Suppressor macrophage treated with lipopolysaccharide for 4 hours (primary cell): ENCODE measurements at regions not wholly inside any gene's neighbourhood (a gene's known extent, or its start where the extent isn't known, plus 50 kb on each side); places are given as distances from the start of the nearest gene placed in this dataset.

Experiments
- DNase-seq: peaks from one replicate; pipeline ENCODE4 v3.0.0-alpha.2; 2020

- DNase-seq: no peak
These were observed 352.9 kb downstream of the CTTN start for GRCh38 chr11:70751142-70751734.

- DNase-seq: peak; percentile 76
These were observed 357.3 kb downstream of the CTTN start for GRCh38 chr11:70755410-70756158.

DNA sequence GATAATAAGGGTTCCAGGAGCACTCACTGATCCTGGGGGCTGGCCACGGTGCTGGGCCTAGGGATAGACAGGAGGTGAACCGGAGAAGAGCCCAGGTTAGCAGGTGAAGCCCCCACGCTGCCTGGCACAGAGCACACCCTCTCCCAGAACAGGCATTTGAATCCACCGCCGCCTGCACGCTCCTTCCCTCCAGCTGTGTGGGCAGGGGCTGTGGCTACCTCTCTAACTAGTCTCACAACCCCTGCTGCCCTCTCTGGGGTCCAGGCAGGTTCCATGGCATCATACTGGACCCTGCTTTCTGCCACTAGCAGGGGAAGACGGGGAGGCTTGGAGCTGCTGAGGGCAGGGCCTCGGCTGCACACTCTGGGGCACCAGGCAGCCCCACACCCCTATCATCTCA, 358.0 kb downstream of the CTTN start:
- no peak for DNase-seq

- DNase-seq: no peak
These were observed 358.4 kb downstream of the CTTN start for GRCh38 chr11:70756756-70757155.

DNA sequence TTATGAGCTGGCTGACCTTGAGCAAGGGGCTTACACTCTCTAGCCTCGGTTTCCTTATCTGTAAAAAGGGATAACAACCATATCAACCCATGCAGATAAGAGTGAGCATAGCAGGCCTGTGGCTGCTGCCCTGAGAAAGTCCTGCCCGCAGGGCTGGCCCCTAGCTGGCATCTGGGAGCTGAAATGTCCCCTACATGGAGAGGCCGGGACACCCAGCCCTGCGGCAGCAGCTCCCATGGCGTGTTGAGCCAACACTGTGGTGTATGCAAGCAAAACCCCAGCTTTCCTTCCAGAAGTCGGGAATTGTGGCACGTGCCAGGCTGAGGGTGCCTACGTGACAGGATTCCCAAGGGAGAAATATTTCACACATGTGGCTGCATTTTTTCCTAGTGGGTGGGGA, 358.9 kb downstream of the CTTN start:
- no peak for DNase-seq

- no peak for DNase-seq
These were observed 359.9 kb downstream of the CTTN start for GRCh38 chr11:70758206-70758605.

DNA sequence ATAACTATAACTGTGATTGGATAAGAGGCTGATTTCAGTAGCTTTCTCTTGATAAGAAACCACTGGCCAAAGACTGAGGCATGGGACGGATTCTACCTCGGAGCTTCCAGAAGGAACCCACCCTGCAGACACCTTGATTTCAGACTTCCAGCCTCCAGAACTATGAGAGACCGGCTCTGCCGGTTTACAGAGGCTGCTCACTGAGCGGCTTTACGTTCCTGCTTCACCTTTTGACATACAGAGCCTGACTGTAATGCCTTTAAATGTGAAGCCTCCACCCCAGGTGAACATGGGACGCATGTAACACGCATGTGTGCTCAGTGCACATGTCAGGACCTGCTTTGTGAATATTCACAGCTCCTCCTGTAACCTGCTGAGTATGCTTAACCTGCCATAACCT, 361.5 kb downstream of the CTTN start:
- DNase-seq: no peak

DNA sequence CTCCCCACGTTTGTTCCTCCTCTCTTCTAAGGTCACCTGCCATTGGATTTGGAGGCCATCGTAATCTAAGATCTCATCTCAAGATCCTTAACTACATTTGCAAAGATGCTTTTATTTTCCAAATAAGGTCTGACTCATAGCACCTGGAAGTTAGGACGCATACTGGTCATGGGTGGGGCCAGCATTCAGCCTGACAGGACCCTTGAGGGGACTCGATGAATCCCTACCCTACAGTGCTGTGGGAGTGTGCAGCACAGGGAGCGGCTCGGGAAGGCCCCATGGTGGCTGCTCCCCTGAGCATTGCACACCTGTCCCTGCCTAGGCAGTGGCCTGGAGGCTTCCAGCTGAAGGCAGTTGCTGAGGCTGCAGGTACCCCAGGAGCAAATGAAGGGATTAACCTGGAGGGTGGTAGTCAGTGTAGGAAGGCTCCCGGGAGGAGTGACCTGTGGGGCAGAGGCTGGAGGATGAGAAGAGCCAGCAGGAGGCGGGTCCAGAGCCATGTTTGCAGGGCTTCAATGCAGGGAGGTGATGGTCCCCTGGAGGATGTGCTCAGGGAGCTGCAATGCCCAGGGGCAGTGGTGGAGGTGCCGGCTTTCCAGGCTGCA, 362.2 kb downstream of the CTTN start:
- no peak for DNase-seq

DNA sequence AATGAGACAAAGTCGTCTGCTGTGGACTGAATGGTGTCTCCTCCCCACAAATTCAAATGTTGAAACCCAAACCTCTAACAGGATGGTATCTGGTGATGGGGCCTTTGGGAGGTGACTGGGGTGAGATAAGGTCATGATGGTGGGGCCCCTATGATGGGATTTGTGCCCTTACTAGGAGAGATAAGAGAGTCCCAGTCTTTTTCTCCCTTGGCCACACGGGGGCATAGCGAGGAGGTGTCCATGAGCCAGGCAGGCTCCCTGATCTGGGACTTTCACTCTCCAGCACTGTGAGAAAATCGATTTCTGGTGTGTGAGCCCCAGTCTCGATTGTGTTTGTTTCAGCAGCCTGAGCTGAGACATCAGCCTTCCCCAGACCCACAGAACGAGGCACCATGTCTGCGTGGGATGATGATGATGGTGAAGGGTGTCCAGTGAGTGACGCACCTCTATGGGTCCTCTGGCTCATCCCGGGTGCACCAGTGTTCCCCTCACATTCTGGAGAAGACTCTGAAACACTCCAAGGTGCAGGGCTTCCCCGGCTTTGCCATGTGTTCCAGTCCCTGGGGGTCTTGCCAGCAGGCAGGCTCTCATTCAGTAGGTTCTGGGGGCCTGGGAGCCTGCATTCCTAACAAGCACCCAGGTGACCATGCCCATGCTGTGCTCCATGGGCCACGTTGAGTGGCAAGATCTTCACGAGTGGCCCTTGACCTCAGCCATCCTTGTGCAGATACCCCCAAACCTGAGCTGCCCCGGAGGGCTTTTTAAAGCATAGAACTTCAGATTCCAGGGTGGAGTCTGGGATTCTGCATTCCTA, 363.0 kb downstream of the CTTN start:
- DNase-seq: no peak

GRCh38 chr11:70761908-70762337, 363.6 kb downstream of the CTTN start:
- DNase-seq: no peak

DNA sequence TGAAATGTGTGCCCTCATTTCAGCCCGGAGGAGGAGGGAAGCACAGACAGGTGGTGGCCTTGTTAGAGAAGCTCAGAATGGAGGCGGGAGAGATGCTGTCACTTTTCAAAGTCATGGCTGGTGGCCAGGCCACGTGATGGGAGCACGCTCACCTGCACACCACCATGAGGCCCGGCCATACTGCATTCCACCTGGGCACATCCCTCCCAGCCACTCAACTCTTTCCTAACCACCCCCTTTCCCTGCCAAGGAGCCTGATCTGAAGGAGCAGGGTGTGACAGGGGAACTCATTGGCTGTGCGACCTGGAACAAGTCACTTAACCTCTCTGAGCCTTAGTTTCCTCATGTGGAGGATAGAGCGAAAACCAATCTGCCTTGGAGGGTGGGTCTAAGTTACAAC, 364.5 kb downstream of the CTTN start:
- DNase-seq: no peak

GRCh38 chr11:70763606-70764005, 365.3 kb downstream of the CTTN start:
- no peak for DNase-seq

DNA sequence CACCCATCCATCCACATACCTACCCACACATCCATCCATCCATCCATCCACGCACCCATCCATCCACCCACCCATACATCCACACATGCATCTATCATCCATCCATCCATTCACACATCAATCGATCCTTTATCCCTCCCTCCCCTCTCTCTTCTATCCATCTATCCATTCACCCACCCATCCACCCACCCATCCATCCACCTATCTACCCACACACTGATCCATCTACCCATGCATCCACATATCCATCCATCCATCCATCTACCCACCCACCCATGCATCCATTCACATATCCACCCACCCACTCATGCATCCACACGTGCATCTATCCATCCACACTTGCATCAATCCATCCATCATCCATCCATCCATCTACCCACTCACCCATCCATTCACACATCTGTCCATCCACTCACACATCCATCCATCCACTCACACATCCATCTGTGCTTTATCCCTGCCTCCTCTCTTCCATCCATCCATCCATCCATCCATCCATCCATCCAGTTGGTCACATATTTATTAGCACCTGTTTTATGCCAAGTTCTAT, 366.1 kb downstream of the CTTN start:
- no peak for DNase-seq

DNA sequence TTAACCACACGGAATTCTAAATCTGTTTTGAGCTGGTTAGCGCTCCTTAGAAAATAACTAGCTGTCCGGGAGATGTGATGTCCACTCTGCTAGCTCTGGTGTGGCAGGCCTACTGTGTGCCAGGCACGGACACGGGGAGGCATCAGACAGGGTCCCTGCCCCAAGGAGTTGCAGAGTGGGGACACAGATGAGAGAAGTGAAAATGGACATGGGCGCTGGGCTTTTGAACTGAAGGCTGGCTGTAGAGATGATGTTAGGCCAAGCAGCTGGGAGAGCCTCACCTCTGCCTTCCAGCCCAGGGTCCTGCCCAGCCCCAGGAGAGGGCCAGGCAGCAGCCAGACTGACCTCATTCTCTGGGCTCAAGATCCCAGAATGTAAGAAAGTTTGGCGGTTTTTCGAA, 368.6 kb downstream of the CTTN start:
- DNase-seq: no peak

GRCh38 chr11:70768346-70769095, 370.2 kb downstream of the CTTN start:
- DNase-seq: no peak

DNA sequence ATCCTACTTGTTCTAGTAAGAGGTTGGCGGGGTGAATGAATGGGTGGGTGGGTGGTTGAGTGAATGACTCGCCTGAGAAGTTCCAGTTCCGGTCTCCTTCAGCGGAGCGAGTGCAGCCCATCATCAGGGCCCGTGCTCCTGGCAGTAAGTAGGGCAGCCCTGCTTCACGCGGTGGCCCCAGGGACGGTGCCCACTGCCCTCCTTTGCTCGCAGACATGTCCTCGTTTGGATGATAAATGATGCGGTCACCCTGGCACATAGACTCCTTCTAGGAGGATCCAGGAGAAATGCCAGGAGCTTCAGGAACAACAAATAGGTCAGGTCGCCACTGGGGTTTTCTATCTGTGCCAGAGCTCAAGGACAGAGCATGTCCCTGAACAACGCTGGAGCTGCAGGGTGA, 370.8 kb downstream of the CTTN start:
- no peak for DNase-seq

GRCh38 chr11:70769521-70769920, 371.2 kb downstream of the CTTN start:
- DNase-seq: no peak

DNA sequence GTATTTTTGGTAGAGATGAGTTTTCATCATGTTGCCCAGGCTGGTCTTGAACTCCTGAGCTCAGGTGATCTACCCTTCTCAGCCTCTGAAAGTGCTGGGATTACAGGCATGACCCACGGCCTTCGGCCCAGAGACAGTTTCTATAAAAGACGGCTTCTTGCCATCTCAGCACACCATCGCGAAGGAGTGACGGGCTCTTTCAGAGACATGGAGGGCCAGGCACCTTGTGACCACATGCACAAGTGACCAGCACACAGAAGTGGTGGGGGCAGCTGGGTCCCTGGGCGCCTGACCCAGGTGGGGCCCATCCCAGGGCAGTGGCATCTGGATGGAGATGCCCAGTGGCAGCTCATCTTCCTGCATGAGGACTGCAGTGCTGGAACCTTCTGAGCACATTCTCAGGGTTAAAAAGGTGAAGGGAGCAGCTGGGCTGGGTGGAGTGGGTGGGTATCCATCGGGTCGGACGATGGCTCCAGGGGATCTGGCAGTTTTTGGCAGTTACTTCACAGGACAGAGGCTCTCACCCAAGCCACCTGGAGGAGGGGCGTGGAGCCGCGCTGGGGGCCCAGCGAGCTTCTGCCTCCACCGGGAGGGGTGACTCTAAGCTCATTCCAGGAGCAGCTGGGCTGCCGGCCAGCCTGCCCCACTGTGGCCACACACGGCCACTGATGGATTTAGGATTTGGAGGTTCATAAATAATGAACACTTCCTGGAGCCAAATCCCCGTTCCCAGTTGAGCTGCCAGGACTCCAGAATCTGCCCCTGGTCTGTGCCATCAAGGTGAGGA, 373.0 kb downstream of the CTTN start:
- DNase-seq: no peak

GRCh38 chr11:70772950-70773349, 374.6 kb downstream of the CTTN start:
- no peak for DNase-seq

DNA sequence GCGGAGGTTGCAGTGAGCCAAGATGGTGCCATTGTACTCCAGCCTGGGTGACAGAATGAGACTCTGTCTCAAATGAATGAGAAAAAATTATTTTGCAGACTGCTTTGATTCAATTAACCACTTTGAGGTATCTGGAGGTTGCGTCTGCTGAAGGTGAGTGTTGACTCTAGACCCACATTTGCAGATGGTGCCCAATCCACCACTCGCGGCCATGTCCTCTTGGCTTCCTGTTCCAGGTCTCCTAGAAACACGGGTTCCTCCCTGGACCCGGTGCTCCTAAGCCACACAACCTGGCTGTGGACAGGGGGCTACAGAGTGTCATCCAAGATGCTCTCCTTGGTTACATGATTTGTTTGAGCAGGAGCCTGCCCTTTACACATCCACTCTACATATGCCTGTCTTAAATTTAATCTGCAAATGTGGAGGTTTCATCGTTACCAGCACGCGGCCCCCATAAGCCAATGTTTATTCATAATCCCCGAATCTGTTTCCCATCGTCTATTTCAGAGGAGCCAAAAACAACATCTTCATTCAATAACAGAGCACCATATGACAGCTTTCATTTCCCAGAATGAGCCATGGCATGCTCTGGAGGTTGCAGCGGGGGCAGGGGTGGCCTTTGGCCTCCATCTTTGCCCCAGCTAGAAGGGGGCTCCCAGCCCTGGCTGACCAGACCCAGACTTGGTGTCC, 377.2 kb downstream of the CTTN start:
- no peak for DNase-seq

DNA sequence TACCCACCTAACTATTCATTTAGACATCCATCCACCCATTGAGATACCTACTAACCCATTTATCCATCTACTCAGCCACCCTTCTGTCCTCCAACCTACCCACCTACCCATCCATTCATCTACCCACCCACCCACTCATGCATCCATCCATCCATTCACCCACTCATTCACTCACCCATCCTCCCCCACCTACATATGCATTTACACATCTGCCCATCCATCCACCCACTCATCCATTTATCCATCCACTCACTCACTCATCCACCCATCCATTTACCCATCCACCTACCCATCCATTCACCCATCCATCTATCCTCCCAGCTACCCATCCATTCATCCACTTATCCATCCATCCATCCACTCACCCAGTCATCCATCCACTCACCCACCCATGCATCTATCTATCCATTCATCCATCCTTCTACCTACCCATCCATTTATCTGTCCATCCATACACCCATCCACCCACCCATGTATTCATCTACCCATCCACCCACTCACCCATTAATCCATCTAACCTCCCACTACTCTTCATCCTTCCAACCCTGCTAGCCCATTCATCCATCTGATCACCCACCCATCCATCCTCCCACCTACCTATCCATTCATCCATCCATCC, 378.7 kb downstream of the CTTN start:
- no peak for DNase-seq
